Prostate gland (tissue), 2 donors: ENCODE measurements at regions not wholly inside any gene's neighbourhood (a gene's known extent, or its start where the extent isn't known, plus 50 kb on each side); places are given as distances from the start of the nearest gene placed in this dataset.

Source experiments
- CTCF ChIP-seq, 4 experiments: fragments of 200-600 bp in 2 of 4; fragments of 450-650 bp in 2 of 4; sonication (generic) in 2 of 4; IDR thresholded peaks; 1 replicate in 3 of 4; 2 replicates in 1 of 4; pipeline ENCODE4 v1.5.1; 2016 to 2019; ENCODE audit warnings: antibody characterized with exemption in 4 of 4, mild to moderate bottlenecking in 2 of 4, moderate library complexity in 2 of 4
- POLR2A ChIP-seq: fragments of 450-650 bp; IDR thresholded peaks from one replicate; pipeline ENCODE4 v1.6.1; 2016; ENCODE audit warnings: antibody characterized with exemption, mild to moderate bottlenecking

- TF ChIP-seq CTCF (IDR thresholded peaks at IDR 0.05) (no peak), POLR2A (no peak)
Measured at GRCh38 chr1:185526344-185527307, 207.6 kb upstream of the HMCN1 start.
